ENCODE measurements at regions not wholly inside any gene's neighbourhood (a gene's known extent, or its start where the extent isn't known, plus 50 kb on each side); places are given as distances from the start of the nearest gene placed in this dataset.

GRCh38 chr10:109665321-109665720 is 258.0 kb downstream of the XPNPEP1 start:
- no peak for TF ChIP-seq POLR2A (IDR thresholded peaks at IDR 0.05)
- TF ChIP-seq POLR2AphosphoS5 (IDR thresholded peaks at IDR 0.05): no peak
- TF ChIP-seq CTCF (IDR thresholded peaks at IDR 0.05): no peak
- TF ChIP-seq EP300 (IDR thresholded peaks at IDR 0.05): no peak
